ENCODE measurements at regions not wholly inside any gene's neighbourhood (a gene's known extent, or its start where the extent isn't known, plus 50 kb on each side); places are given as distances from the start of the nearest gene placed in this dataset.

GRCh38 chr18:51582551-51582950, 385.1 kb upstream of the MEX3C start:
- no peak for TF ChIP-seq CTCF (conservative IDR thresholded peaks at IDR 0.05)

GRCh38 chr18:51588616-51589015, 391.1 kb upstream of the MEX3C start:
- Mint-ChIP-seq H3K27me3 (ENCODE audit: insufficient read depth) (peaks cover 38% of the 10 kb centered on the region), H3K4me1 (no peaks in the 10 kb centered on the region), H3K9me3 (peaks cover 15% of the 10 kb centered on the region), H3K27ac (no peak overlapping the region), H3K4me3 (no peak overlapping the region), H3K36me3 (ENCODE audit: low read depth) (peaks cover 42% of the 10 kb centered on the region)
- Histone ChIP-seq H3K27me3 (ENCODE audit: control insufficient read depth, insufficient read depth, low read length, poor library complexity, severe bottlenecking) (no peaks in the 10 kb centered on the region), H3K27ac (ENCODE audit: low read depth, low read length) (no peak overlapping the region), H3K4me3 (ENCODE audit: low read length) (no peak overlapping the region), H3K9me3 (ENCODE audit: control insufficient read depth, low read length) (no peaks in the 10 kb centered on the region), H3K9ac (ENCODE audit: extremely low read depth, low read length, poor library complexity, severe bottlenecking) (no peak overlapping the region), H3K36me3 (ENCODE audit: control insufficient read depth, insufficient read depth, low read length) (peaks cover 7% of the 10 kb centered on the region), H3K4me1 (ENCODE audit: control insufficient read depth, insufficient read depth, low read length) (no peaks in the 10 kb centered on the region)
- 96 to 100% methylated on average over 1 to 3 of the region's 3 CpGs for WGBS, 2 experiments (ENCODE audit: insufficient coverage in 1 of 2, insufficient read length in 1 of 2)
- DNase-seq, result no peak
- no peak for TF ChIP-seq CTCF (conservative IDR thresholded peaks at IDR 0.05)

More at GRCh38 chr18:51582551-51582950, 385.1 kb upstream of the MEX3C start:
- no peak overlapping the region for H3K4me3 ChIP-seq (ENCODE audit: low read length)
- no peak overlapping the region for H3K9ac ChIP-seq (ENCODE audit: extremely low read depth, low read length, poor library complexity, severe bottlenecking)
- WGBS, 2 experiments (ENCODE audit: insufficient coverage in 1 of 2, insufficient read length in 1 of 2), result 71 to 92% methylated on average over 1 to 2 of the region's 2 CpGs
- no peak overlapping the region for H3K27ac ChIP-seq (ENCODE audit: low read depth, low read length)
- Mint-ChIP-seq H3K27ac (no peak overlapping the region), H3K4me1 (no peaks in the 10 kb centered on the region), H3K9me3 (peaks cover 20% of the 10 kb centered on the region), H3K36me3 (ENCODE audit: low read depth) (peaks cover 48% of the 10 kb centered on the region), H3K4me3 (no peak overlapping the region), H3K27me3 (ENCODE audit: insufficient read depth) (peaks cover 54% of the 10 kb centered on the region)
- DNase-seq, result no peak
- peaks cover 33% of the 10 kb centered on the region for H3K36me3 ChIP-seq (ENCODE audit: control insufficient read depth, insufficient read depth, low read length)
- H3K4me1 ChIP-seq (ENCODE audit: control insufficient read depth, insufficient read depth, low read length), result no peaks in the 10 kb centered on the region
- H3K27me3 ChIP-seq (ENCODE audit: control insufficient read depth, insufficient read depth, low read length, poor library complexity, severe bottlenecking), result no peaks in the 10 kb centered on the region
- H3K9me3 ChIP-seq (ENCODE audit: control insufficient read depth, low read length), result peaks cover 6% of the 10 kb centered on the region

- DNase-seq, result no peak
- no peak for TF ChIP-seq CTCF (conservative IDR thresholded peaks at IDR 0.05)
- Mint-ChIP-seq H3K4me1 (no peaks in the 10 kb centered on the region), H3K36me3 (ENCODE audit: low read depth) (peaks cover 23% of the 10 kb centered on the region), H3K27me3 (ENCODE audit: insufficient read depth) (peaks cover 16% of the 10 kb centered on the region), H3K27ac (no peak overlapping the region), H3K9me3 (peaks cover 29% of the 10 kb centered on the region), H3K4me3 (no peak overlapping the region)
- Histone ChIP-seq H3K9ac (ENCODE audit: extremely low read depth, low read length, poor library complexity, severe bottlenecking) (no peak overlapping the region), H3K9me3 (ENCODE audit: control insufficient read depth, low read length) (peaks cover 36% of the 10 kb centered on the region), H3K4me1 (ENCODE audit: control insufficient read depth, insufficient read depth, low read length) (no peaks in the 10 kb centered on the region), H3K4me3 (ENCODE audit: low read length) (no peak overlapping the region), H3K27ac (ENCODE audit: low read depth, low read length) (no peak overlapping the region), H3K36me3 (ENCODE audit: control insufficient read depth, insufficient read depth, low read length) (no peaks in the 10 kb centered on the region), H3K27me3 (ENCODE audit: control insufficient read depth, insufficient read depth, low read length, poor library complexity, severe bottlenecking) (no peaks in the 10 kb centered on the region)
- WGBS, 2 experiments (ENCODE audit: insufficient coverage in 1 of 2, insufficient read length in 1 of 2), result 86 to 100% methylated on average over 1 of the region's 2 CpGs
Measured at GRCh38 chr18:51593931-51594330, 396.4 kb upstream of the MEX3C start.
